Fibroblast of villous mesenchyme (primary cell): ENCODE measurements at regions not wholly inside any gene's neighbourhood (a gene's known extent, or its start where the extent isn't known, plus 50 kb on each side); places are given as distances from the start of the nearest gene placed in this dataset.

Experiments used
- DNase-seq: peaks from one replicate; pipeline ENCODE4 v3.0.0-alpha.2; 2010; ENCODE audit warnings: low read depth
- H3K4me3 ChIP-seq: 2 replicates; pipeline ENCODE4 v1.5.1; 2011; ENCODE audit warnings: low read depth, mild to moderate bottlenecking, low read length
- CTCF ChIP-seq: IDR thresholded peaks from 2 replicates; pipeline ENCODE4 v1.5.1; 2012; ENCODE audit warnings: low read depth, mild to moderate bottlenecking, low read length; ENCODE audit not compliant: insufficient read depth

GRCh38 chr12:116361414-116362223, 84.1 kb upstream of the MED13L start:
- no peak overlapping the region for H3K4me3 ChIP-seq
- TF ChIP-seq CTCF = no peak
- DNase-seq = no peak

GRCh38 chr12:116365114-116365513, 87.6 kb upstream of the MED13L start:
- DNase-seq = no peak
- no peak for TF ChIP-seq CTCF

GRCh38 chr12:116365606-116366455, 88.3 kb upstream of the MED13L start:
- DNase-seq = no peak
- no peak for TF ChIP-seq CTCF
- no peak overlapping the region for H3K4me3 ChIP-seq

More at GRCh38 chr12:116365114-116365513, 87.6 kb upstream of the MED13L start:
- no peak overlapping the region for H3K4me3 ChIP-seq

GRCh38 chr12:116366456-116366776, 88.9 kb upstream of the MED13L start:
- H3K4me3 ChIP-seq = no peak overlapping the region
- DNase-seq = no peak
- TF ChIP-seq CTCF = no peak

GRCh38 chr12:116366824-116367223, 89.3 kb upstream of the MED13L start:
- DNase-seq = no peak
- H3K4me3 ChIP-seq = no peak overlapping the region
- TF ChIP-seq CTCF = no peak

GRCh38 chr12:116368196-116369194, 91.0 kb upstream of the MED13L start:
- peak; percentile 52 for DNase-seq
- no peak overlapping the region for H3K4me3 ChIP-seq
- no peak for TF ChIP-seq CTCF
